ENCODE measurements at regions not wholly inside any gene's neighbourhood (a gene's known extent, or its start where the extent isn't known, plus 50 kb on each side); places are given as distances from the start of the nearest gene placed in this dataset.

- WGBS: 91% methylated on average over 1 of the region's 1 CpG
- Histone ChIP-seq H3K27me3 (ENCODE audit: control insufficient read depth in 4 of 4, insufficient read depth in 4 of 4, low read length in 3 of 4) (peaks cover 0 to 5% (median 0%) of the 10 kb centered on the region in 4 donors), H3K27ac (ENCODE audit: low read depth in 1 of 2, low read length in 2 of 2) (no peak overlapping the region), H3K9ac (ENCODE audit: low read depth in 1 of 2, low read length in 2 of 2) (no peak overlapping the region), H3K4me1 (ENCODE audit: control insufficient read depth in 4 of 4, insufficient read depth in 4 of 4, low read length in 3 of 4) (no peaks in the 10 kb centered on the region), H3K36me3 (ENCODE audit: control insufficient read depth in 4 of 4, insufficient read depth in 3 of 4, low read depth in 1 of 4, low read length in 3 of 4) (no peaks in the 10 kb centered on the region), H3K4me3 (ENCODE audit: low read depth in 1 of 3, low read length in 3 of 3) (no peak overlapping the region), H3K9me3 (ENCODE audit: control insufficient read depth in 4 of 4, low read length in 3 of 4) (no peaks in the 10 kb centered on the region)
- TF ChIP-seq RAD21 (IDR thresholded peaks at IDR 0.05) (no peak), NR2F2 (IDR thresholded peaks at IDR 0.05) (no peak), FOXA1 (IDR thresholded peaks at IDR 0.05) (no peak)
- TF ChIP-seq, protein P1, sequence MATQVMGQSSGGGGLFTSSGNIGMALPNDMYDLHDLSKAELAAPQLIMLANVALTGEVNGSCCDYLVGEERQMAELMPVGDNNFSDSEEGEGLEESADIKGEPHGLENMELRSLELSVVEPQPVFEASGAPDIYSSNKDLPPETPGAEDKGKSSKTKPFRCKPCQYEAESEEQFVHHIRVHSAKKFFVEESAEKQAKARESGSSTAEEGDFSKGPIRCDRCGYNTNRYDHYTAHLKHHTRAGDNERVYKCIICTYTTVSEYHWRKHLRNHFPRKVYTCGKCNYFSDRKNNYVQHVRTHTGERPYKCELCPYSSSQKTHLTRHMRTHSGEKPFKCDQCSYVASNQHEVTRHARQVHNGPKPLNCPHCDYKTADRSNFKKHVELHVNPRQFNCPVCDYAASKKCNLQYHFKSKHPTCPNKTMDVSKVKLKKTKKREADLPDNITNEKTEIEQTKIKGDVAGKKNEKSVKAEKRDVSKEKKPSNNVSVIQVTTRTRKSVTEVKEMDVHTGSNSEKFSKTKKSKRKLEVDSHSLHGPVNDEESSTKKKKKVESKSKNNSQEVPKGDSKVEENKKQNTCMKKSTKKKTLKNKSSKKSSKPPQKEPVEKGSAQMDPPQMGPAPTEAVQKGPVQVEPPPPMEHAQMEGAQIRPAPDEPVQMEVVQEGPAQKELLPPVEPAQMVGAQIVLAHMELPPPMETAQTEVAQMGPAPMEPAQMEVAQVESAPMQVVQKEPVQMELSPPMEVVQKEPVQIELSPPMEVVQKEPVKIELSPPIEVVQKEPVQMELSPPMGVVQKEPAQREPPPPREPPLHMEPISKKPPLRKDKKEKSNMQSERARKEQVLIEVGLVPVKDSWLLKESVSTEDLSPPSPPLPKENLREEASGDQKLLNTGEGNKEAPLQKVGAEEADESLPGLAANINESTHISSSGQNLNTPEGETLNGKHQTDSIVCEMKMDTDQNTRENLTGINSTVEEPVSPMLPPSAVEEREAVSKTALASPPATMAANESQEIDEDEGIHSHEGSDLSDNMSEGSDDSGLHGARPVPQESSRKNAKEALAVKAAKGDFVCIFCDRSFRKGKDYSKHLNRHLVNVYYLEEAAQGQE (IDR thresholded peaks at IDR 0.05): no peak
- DNase-seq (ENCODE audit: low spot score): no peak
Measured at GRCh38 chr17:71437166-71437565, 683.7 kb upstream of the SOX9 start.

DNA sequence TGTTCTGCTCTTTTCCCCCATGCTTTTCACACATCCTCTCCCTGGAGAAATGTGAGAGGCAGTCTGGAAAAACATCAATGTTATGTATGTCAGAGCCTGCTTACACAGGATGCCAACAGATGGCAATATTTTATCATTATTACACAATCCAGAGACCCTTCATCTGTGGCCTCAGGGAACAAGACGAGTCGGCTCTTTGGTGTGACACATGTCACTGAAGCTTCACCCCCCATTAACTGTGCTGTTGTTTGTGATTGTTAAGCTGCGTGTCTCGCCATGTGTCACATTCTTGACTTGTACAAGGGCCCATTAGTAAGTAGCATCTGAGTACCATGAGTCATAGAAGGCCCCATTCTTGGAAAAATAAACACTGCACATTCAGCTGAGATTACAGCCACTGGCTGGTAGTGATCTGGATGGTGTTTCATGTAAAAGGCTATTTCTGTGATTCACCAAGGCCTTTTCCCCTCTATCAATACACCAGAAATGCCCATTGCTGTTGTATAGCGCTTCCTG lies 682.1 kb upstream of the SOX9 start:
- Histone ChIP-seq H3K27ac (ENCODE audit: low read depth in 1 of 2, low read length in 2 of 2) (no peak overlapping the region), H3K9ac (ENCODE audit: low read depth in 1 of 2, low read length in 2 of 2) (no peak overlapping the region), H3K4me3 (ENCODE audit: low read depth in 1 of 3, low read length in 3 of 3) (no peak overlapping the region), H3K4me1 (ENCODE audit: control insufficient read depth in 4 of 4, insufficient read depth in 4 of 4, low read length in 3 of 4) (no peaks in the 10 kb centered on the region), H3K36me3 (ENCODE audit: control insufficient read depth in 4 of 4, insufficient read depth in 3 of 4, low read depth in 1 of 4, low read length in 3 of 4) (no peaks in the 10 kb centered on the region), H3K27me3 (ENCODE audit: control insufficient read depth in 4 of 4, insufficient read depth in 4 of 4, low read length in 3 of 4) (peaks cover 0 to 5% (median 0%) of the 10 kb centered on the region in 4 donors), H3K9me3 (ENCODE audit: control insufficient read depth in 4 of 4, low read length in 3 of 4) (no peaks in the 10 kb centered on the region)
- TF ChIP-seq JUND (IDR thresholded peaks at IDR 0.05) (no peak), HNF4G (IDR thresholded peaks at IDR 0.05) (no peak), SP1 (IDR thresholded peaks at IDR 0.05) (no peak), GABPA (IDR thresholded peaks at IDR 0.05 in 1 of 2, conservative IDR thresholded peaks at IDR 0.05 in 1 of 2) (no peak), RAD21 (IDR thresholded peaks at IDR 0.05) (no peak), ATF3 (IDR thresholded peaks at IDR 0.05) (no peak), MAX (IDR thresholded peaks at IDR 0.05) (no peak), FOXA1 (IDR thresholded peaks at IDR 0.05) (no peak), NR2F2 (IDR thresholded peaks at IDR 0.05) (no peak), YY1 (IDR thresholded peaks at IDR 0.05) (no peak), CTCF (IDR thresholded peaks at IDR 0.05; ENCODE audit: low read depth, low read length, missing input control) (no peak), HNF4A (conservative IDR thresholded peaks at IDR 0.05) (no peak), RXRA (IDR thresholded peaks at IDR 0.05) (no peak), EGR1 (IDR thresholded peaks at IDR 0.05; ENCODE audit: low read depth in 2 of 2) (no peak), TAF1 (conservative IDR thresholded peaks at IDR 0.05) (no peak), FOXA2 (IDR thresholded peaks at IDR 0.05) (no peak)
- TF ChIP-seq, protein P1 (IDR thresholded peaks at IDR 0.05): no peak
- TF ChIP-seq, protein P2, sequence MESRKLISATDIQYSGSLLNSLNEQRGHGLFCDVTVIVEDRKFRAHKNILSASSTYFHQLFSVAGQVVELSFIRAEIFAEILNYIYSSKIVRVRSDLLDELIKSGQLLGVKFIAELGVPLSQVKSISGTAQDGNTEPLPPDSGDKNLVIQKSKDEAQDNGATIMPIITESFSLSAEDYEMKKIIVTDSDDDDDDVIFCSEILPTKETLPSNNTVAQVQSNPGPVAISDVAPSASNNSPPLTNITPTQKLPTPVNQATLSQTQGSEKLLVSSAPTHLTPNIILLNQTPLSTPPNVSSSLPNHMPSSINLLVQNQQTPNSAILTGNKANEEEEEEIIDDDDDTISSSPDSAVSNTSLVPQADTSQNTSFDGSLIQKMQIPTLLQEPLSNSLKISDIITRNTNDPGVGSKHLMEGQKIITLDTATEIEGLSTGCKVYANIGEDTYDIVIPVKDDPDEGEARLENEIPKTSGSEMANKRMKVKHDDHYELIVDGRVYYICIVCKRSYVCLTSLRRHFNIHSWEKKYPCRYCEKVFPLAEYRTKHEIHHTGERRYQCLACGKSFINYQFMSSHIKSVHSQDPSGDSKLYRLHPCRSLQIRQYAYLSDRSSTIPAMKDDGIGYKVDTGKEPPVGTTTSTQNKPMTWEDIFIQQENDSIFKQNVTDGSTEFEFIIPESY (IDR thresholded peaks at IDR 0.05): no peak
- no peak for DNase-seq (ENCODE audit: low spot score)
- WGBS: 79% methylated on average over 5 of the region's 5 CpGs

All from liver (tissue), 8 donors.